Activated CD8-positive, alpha-beta memory T cell treated with anti-CD3 and anti-CD28 coated beads, Interleukin-2, amount 10 ng/mL, durations not matched to agents 7 days and 5 days (primary cell): ENCODE measurements at regions not wholly inside any gene's neighbourhood (a gene's known extent, or its start where the extent isn't known, plus 50 kb on each side); places are given as distances from the start of the nearest gene placed in this dataset.

Source experiments
- ATAC-seq: fragments of 150-1000 bp; cut with Tn5 transposase; one replicate; pipeline ENCODE4 v1.10.0; 2021; ENCODE audit warnings: moderate library complexity
- CTCF ChIA-PET: fragments of 350-600 bp; sonication (Branson Sonifier 250); formaldehyde crosslinking; loops from one replicate; lab custom pipeline; 2021; ENCODE audit warnings: antibody characterized with exemption; lab: Charles Lee
- DNase-seq: peaks from one replicate; pipeline ENCODE4 v3.0.0-alpha.2; 2020
- H3K27ac Mint-ChIP-seq: one replicate; pipeline ENCODE4 v1.8.0; 2021; ENCODE audit warnings: mild to moderate bottlenecking, mixed read lengths
- H3K27me3 Mint-ChIP-seq: one replicate; pipeline ENCODE4 v1.8.0; 2021; ENCODE audit warnings: mixed read lengths
- H3K36me3 Mint-ChIP-seq: one replicate; pipeline ENCODE4 v1.8.0; 2021; ENCODE audit warnings: mild to moderate bottlenecking, mixed read lengths
- H3K4me1 Mint-ChIP-seq: one replicate; pipeline ENCODE4 v1.8.0; 2021; ENCODE audit warnings: mixed read lengths
- H3K4me3 Mint-ChIP-seq: one replicate; pipeline ENCODE4 v1.8.0; 2021; ENCODE audit warnings: mild to moderate bottlenecking, moderate library complexity, mixed read lengths
- H3K9me3 Mint-ChIP-seq: one replicate; pipeline ENCODE4 v1.8.0; 2022; ENCODE audit warnings: low read depth, mixed read lengths

GRCh38 chr10:88138319-88138848, 275.0 kb downstream of the PTEN start:
- Mint-ChIP-seq H3K9me3 (peaks cover 3% of the 10 kb centered on the region), H3K27ac (peak overlapping the region; percentile 9), H3K4me1 (peaks cover 9% of the 10 kb centered on the region), H3K36me3 (peaks cover 8% of the 10 kb centered on the region), H3K27me3 (peaks cover 4% of the 10 kb centered on the region), H3K4me3 (no peak overlapping the region)
- peak; percentile 85 for ATAC-seq
- CTCF ChIA-PET, result interaction anchor here (1.2 kb wide), 2 partner anchors 14 to 25 kb away, joined by 3 to 4 read pairs; no protein-coding TSS in a partner anchor
- no peak for DNase-seq

DNA sequence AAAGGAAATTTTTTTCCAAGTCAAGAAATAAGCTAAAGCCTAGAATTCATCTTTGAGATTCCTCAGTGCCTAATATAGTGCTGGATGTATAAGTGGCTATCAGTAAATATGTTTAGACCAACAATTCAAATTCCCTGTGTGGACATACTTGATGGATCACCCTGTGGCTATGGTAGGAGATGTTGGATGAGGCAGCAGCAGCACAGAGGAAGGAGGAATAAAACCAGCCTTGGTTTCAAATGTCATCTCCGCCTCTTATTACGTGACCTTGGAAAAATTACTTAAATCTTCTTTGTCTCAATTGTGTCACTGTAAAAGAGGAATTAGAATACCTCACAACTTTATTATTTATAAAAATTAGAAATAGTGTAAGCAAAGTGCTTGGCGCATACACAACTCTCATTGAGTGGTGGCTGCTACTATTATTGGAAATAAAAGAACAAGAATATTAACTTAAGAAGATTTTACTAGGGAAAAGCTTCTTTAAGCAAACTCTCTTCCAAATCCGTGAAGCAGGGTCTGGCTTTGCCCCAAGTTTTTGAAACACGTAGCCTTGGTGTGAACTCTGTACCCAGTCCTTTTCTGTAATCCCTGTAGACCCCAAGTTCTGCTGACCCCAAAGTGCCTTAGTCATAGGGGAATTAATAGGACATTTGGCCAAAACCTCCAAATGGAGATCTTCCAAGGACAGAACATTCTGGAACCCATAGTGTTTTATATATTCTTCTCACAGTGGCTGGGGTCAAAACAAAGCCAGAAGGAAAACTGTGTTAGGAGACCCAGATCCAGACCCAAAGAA, 283.8 kb downstream of the PTEN start:
- CTCF ChIA-PET, result no interaction called here
- H3K4me1 Mint-ChIP-seq, result peaks cover 7% of the 10 kb centered on the region

GRCh38 chr10:88149906-88150305, 286.5 kb downstream of the PTEN start:
- peaks cover 3% of the 10 kb centered on the region for H3K9me3 Mint-ChIP-seq
- peaks cover 19% of the 10 kb centered on the region for H3K4me1 Mint-ChIP-seq
- H3K4me3 Mint-ChIP-seq, result no peak overlapping the region
- ATAC-seq (no peak), DNase-seq (no peak)
- CTCF ChIA-PET, result no interaction called here
- no peak overlapping the region for H3K27ac Mint-ChIP-seq
- peaks cover 21% of the 10 kb centered on the region for H3K36me3 Mint-ChIP-seq
- peaks cover 3% of the 10 kb centered on the region for H3K27me3 Mint-ChIP-seq

More for the DNA sequence above, 283.8 kb downstream of the PTEN start:
- Mint-ChIP-seq H3K9me3 (no peaks in the 10 kb centered on the region), H3K27me3 (peaks cover 3% of the 10 kb centered on the region), H3K27ac (no peak overlapping the region), H3K36me3 (peaks cover 12% of the 10 kb centered on the region), H3K4me3 (no peak overlapping the region)
- no peak for ATAC-seq
- no peak for DNase-seq

DNA sequence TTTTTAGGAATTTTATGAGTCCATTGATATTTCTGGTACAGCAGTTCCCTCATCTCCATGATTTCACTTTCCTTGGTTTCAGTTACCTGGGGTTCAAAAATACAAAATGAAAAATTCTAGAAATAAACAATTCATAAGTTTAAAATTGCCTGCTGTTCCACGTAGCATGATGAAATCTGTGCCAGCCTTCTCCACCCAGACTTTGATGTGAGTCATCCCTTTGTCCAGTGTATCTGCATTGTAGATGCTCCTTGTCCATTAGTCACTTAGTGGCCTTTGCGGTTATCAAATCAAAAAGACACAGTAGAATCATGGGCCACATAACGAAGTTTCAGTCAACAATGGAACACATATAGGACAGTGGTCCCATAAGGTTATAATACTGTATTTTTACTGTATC, 286.9 kb downstream of the PTEN start:
- ATAC-seq (no peak), DNase-seq (no peak)
- Mint-ChIP-seq H3K4me3 (no peak overlapping the region), H3K27me3 (no peaks in the 10 kb centered on the region), H3K36me3 (peaks cover 21% of the 10 kb centered on the region), H3K27ac (no peak overlapping the region), H3K4me1 (peaks cover 19% of the 10 kb centered on the region), H3K9me3 (peaks cover 3% of the 10 kb centered on the region)
- CTCF ChIA-PET, result no interaction called here

DNA sequence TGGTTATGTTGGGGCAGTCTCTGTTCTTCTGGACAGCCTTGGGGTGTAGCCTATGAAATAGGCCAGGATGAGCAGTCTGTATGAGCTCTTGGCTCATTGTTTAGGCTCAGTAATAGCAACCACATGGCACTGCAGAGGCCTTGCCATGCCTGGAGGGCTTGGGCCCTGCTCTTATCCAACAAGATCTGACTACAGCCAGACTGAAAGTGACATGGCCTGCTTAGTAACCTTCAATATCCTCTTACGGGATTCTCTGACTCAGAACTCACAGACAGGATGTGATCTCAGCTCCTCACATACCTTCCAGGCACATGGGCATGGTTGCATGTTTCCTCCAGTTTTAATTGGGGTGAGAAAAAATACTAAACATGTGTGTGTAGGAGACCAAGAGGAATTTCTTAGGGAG, 289.3 kb downstream of the PTEN start:
- no peak overlapping the region for H3K4me3 Mint-ChIP-seq
- ATAC-seq (peak; percentile 99), DNase-seq (peak; percentile 77)
- H3K9me3 Mint-ChIP-seq, result peaks cover 3% of the 10 kb centered on the region
- peak overlapping the region; percentile 83 for H3K27ac Mint-ChIP-seq
- peaks cover 20% of the 10 kb centered on the region for H3K4me1 Mint-ChIP-seq
- peaks cover 22% of the 10 kb centered on the region for H3K36me3 Mint-ChIP-seq
- CTCF ChIA-PET, result interaction anchor here (1.2 to 1.3 kb wide), 2 partner anchors 13 to 236 kb away, joined by 3 read pairs; no protein-coding TSS in a partner anchor
- no peaks in the 10 kb centered on the region for H3K27me3 Mint-ChIP-seq

DNA sequence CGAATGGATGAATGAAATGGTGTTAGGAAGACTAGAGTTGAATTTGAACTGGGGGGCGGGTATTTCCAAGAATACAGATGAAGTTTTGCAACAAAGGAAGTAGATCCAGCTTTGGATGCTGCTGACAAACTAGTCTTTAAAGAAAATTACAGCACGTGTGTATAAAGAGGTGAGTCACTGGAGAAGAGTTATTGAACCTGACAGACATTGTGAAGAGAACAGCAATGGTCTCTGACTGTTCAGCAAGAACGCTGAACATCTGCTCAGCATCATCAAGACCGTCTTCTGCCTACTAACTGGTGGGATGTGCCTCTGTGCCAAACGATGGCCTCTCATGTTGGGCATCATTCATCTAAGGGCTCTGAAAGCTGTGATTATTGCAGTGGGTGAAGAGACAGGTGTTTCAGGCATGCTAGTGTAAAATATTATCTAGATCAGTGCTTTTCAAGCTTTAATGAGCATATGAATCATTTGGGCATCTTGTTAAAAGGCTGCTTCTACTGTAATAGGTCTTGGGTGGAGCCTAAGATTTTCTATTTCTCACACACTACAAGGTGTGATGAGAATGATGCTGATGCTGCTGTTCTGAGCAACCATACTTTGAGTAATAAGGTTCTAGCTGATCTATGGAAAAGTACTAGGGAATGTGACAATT, 291.3 kb downstream of the PTEN start:
- CTCF ChIA-PET, result interaction anchor here (1.6 kb wide), 1 partner anchor 34 kb away, joined by 3 read pairs; no protein-coding TSS in a partner anchor
- Mint-ChIP-seq H3K36me3 (peaks cover 22% of the 10 kb centered on the region), H3K4me1 (peaks cover 26% of the 10 kb centered on the region), H3K27ac (no peak overlapping the region), H3K4me3 (no peak overlapping the region), H3K9me3 (peaks cover 3% of the 10 kb centered on the region), H3K27me3 (no peaks in the 10 kb centered on the region)
- DNase-seq (no peak), ATAC-seq (no peak)

DNA sequence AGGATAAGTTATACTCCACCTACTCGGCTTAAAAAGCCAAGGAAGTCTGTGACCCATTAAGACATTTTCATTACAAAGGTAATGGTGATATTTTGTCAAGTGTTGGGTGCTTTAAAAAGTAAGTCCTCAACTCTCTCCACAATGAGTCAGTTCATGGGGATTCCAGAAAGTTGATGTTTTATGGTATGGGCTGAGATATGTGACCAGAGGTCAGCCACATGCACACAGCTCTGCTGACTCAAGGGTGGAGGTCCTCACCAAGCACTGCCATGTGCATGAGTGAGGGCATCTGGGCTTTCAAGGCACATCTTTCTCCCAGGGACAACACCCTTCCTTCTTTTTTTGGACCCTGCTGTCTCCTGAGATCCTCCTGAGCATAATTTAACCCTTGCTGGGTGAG, 292.9 kb downstream of the PTEN start:
- Mint-ChIP-seq H3K36me3 (peaks cover 20% of the 10 kb centered on the region), H3K9me3 (peaks cover 3% of the 10 kb centered on the region), H3K4me3 (no peak overlapping the region), H3K27me3 (no peaks in the 10 kb centered on the region), H3K4me1 (peaks cover 26% of the 10 kb centered on the region), H3K27ac (no peak overlapping the region)
- no peak for ATAC-seq
- no peak for DNase-seq
- CTCF ChIA-PET, result interaction anchor here (1.5 kb wide), 1 partner anchor 16 kb away, joined by 4 read pairs; no protein-coding TSS in a partner anchor

- Mint-ChIP-seq H3K4me1 (peaks cover 17% of the 10 kb centered on the region), H3K36me3 (peaks cover 9% of the 10 kb centered on the region), H3K9me3 (peaks cover 3% of the 10 kb centered on the region), H3K27me3 (no peaks in the 10 kb centered on the region), H3K4me3 (no peak overlapping the region), H3K27ac (no peak overlapping the region)
- CTCF ChIA-PET, result no interaction called here
- no peak for DNase-seq
- no peak for ATAC-seq
Observed at GRCh38 chr10:88157981-88158465, 294.6 kb downstream of the PTEN start.

GRCh38 chr10:88158526-88159122, 295.2 kb downstream of the PTEN start:
- ATAC-seq (no peak), DNase-seq (no peak)
- peaks cover 5% of the 10 kb centered on the region for H3K36me3 Mint-ChIP-seq
- no peak overlapping the region for H3K4me3 Mint-ChIP-seq
- CTCF ChIA-PET, result no interaction called here
- no peaks in the 10 kb centered on the region for H3K27me3 Mint-ChIP-seq
- peaks cover 15% of the 10 kb centered on the region for H3K4me1 Mint-ChIP-seq
- H3K9me3 Mint-ChIP-seq, result no peaks in the 10 kb centered on the region
- H3K27ac Mint-ChIP-seq, result no peak overlapping the region

DNA sequence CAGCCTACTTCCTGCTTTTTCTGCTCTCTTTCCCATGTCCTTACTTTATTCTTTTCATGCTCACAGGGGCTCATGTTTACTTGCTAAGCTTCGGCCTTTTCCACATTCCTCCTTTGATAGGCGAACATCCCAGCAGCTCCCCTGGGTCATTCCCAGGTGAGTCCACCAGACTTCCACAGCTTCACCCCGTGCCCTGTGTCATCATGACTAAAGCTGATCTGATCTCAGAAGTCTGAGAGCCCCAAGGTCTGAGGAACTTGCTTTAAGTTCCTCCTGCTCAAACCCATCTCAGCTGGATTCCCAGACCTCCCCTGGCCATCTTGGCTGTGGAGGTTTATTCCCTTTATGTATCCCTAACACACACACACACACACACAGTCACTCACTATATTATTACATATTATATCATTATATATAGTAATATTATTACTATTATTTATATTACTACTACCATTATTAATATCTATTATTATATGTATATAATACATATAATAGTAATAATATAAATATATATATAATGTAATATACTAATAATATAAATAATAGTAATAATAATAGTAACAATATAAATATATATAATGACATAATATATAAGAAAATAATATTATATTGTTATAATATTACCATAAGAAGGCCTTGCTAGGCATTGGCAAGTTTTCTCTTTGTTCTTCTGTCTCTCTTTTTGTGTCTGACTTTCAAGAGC, 295.9 kb downstream of the PTEN start:
- CTCF ChIA-PET, result no interaction called here
- Mint-ChIP-seq H3K4me1 (peaks cover 15% of the 10 kb centered on the region), H3K27ac (no peak overlapping the region), H3K9me3 (no peaks in the 10 kb centered on the region), H3K4me3 (no peak overlapping the region), H3K27me3 (no peaks in the 10 kb centered on the region), H3K36me3 (peaks cover 3% of the 10 kb centered on the region)
- no peak for DNase-seq
- ATAC-seq, result no peak

GRCh38 chr10:88161070-88161469, 297.6 kb downstream of the PTEN start:
- Mint-ChIP-seq H3K4me1 (peaks cover 15% of the 10 kb centered on the region), H3K9me3 (no peaks in the 10 kb centered on the region), H3K4me3 (no peak overlapping the region), H3K27me3 (no peaks in the 10 kb centered on the region), H3K36me3 (peaks cover 2% of the 10 kb centered on the region), H3K27ac (no peak overlapping the region)
- ATAC-seq, result no peak
- CTCF ChIA-PET, result no interaction called here
- DNase-seq, result no peak

- ATAC-seq (no peak), DNase-seq (no peak)
- peaks cover 2% of the 10 kb centered on the region for H3K36me3 Mint-ChIP-seq
- no peaks in the 10 kb centered on the region for H3K9me3 Mint-ChIP-seq
- no peak overlapping the region for H3K27ac Mint-ChIP-seq
- CTCF ChIA-PET, result no interaction called here
- no peak overlapping the region for H3K4me3 Mint-ChIP-seq
- H3K4me1 Mint-ChIP-seq, result peaks cover 15% of the 10 kb centered on the region
- H3K27me3 Mint-ChIP-seq, result no peaks in the 10 kb centered on the region
Observed at GRCh38 chr10:88161756-88162155, 298.3 kb downstream of the PTEN start.

DNA sequence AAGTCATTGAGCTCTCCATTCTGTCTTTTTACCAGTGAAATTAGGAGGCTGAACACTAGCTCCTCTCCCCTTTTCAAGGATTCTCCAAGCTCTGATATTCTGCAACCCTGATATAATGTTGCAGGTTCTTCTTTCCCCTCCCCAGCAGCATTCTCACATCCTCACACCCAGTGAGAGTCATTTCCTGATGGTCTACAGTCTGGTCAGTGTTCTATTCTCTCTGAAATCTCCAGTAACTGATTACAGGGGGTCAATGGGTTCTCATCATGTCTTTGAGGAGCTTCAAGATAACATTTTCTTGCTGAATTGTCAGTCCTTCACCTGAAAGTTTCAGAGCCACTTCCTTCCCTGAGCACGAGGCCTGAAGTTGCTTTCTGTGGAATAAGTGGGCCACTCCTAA, 299.4 kb downstream of the PTEN start:
- peaks cover 14% of the 10 kb centered on the region for H3K4me1 Mint-ChIP-seq

More for the DNA sequence above, 299.4 kb downstream of the PTEN start:
- H3K4me3 Mint-ChIP-seq, result no peak overlapping the region
- no peak overlapping the region for H3K27ac Mint-ChIP-seq
- peaks cover 6% of the 10 kb centered on the region for H3K36me3 Mint-ChIP-seq
- CTCF ChIA-PET, result no interaction called here
- H3K9me3 Mint-ChIP-seq, result peaks cover 3% of the 10 kb centered on the region
- H3K27me3 Mint-ChIP-seq, result no peaks in the 10 kb centered on the region
- no peak for ATAC-seq
- DNase-seq, result no peak
